ENCODE measurements at regions not wholly inside any gene's neighbourhood (a gene's known extent, or its start where the extent isn't known, plus 50 kb on each side); places are given as distances from the start of the nearest gene placed in this dataset.

- TF ChIP-seq ZNF70 (CRISPR knock-in tag; IDR thresholded peaks at IDR 0.05), result no peak
- no peak for TF ChIP-seq PATZ1 (CRISPR knock-in tag; IDR thresholded peaks at IDR 0.05; ENCODE audit: borderline replicate concordance)
- no peak for TF ChIP-seq PPARA (CRISPR knock-in tag; IDR thresholded peaks at IDR 0.05; ENCODE audit: borderline replicate concordance)
- no peak for TF ChIP-seq ZFP30 (CRISPR knock-in tag; IDR thresholded peaks at IDR 0.05)
- no peak for TF ChIP-seq ARNTL (CRISPR knock-in tag; IDR thresholded peaks at IDR 0.05; ENCODE audit: borderline replicate concordance, low read depth)
- TF ChIP-seq ZNF8 (CRISPR knock-in tag; IDR thresholded peaks at IDR 0.05), result no peak
- TF ChIP-seq ESRRG (CRISPR knock-in tag; IDR thresholded peaks at IDR 0.05), result no peak
Measured at GRCh38 chr2:57536535-57537231, 509.9 kb upstream of the VRK2 start.

All from SK-N-SH treated with all-trans-retinoic acid at 6 μM for 48 hours (cell line).